ENCODE measurements at regions not wholly inside any gene's neighbourhood (a gene's known extent, or its start where the extent isn't known, plus 50 kb on each side); places are given as distances from the start of the nearest gene placed in this dataset.
A peak's percentile ranks its signal among the peaks of the same experiment; 100 is the strongest.

DNA sequence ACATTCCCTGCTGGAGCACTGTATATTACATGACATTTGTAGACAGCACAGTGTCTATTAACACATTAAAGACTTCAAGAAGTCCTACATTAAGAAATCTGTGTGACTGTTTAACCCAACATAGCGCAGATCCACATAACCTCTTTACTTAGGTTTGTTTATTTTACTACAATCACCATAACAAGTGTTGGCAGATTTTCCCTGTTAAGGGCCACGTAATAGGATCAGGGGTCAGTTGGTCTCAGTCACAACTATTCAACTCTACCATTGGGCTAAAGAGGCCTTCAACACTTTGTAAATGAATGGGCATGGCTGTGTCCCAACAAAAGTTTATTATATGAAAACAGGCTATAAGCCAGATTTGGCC, 51.3 kb upstream of the ADORA2B start:
- Histone ChIP-seq H2AFZ (ENCODE audit: low read length) (no peak overlapping the region), H3K27me3 (ENCODE audit: insufficient read depth, low read length) (no peaks in the 10 kb centered on the region), H3K4me3 (ENCODE audit: insufficient read depth, low read length) (no peak overlapping the region), H3K4me2 (ENCODE audit: insufficient read depth, low read length) (no peak overlapping the region), H3K79me2 (ENCODE audit: insufficient read depth, low read length) (no peaks in the 10 kb centered on the region), H4K20me1 (ENCODE audit: insufficient read depth, low read length) (no peaks in the 10 kb centered on the region), H3K27ac (ENCODE audit: low read depth, low read length) (peak overlapping the region; percentile 65), H3K36me3 (ENCODE audit: insufficient read depth, low read length) (no peaks in the 10 kb centered on the region), H3K4me1 (ENCODE audit: insufficient read depth, low read length) (peaks cover 14% of the 10 kb centered on the region), H3K9me3 (ENCODE audit: low read depth, low read length) (no peaks in the 10 kb centered on the region)
- TF ChIP-seq CTCF (IDR thresholded peaks at IDR 0.05; ENCODE audit: extremely low read depth, low read depth, low read length) = no peak
- no peak for DNase-seq (ENCODE audit: insufficient read length, low spot score, missing footprints)

DNA sequence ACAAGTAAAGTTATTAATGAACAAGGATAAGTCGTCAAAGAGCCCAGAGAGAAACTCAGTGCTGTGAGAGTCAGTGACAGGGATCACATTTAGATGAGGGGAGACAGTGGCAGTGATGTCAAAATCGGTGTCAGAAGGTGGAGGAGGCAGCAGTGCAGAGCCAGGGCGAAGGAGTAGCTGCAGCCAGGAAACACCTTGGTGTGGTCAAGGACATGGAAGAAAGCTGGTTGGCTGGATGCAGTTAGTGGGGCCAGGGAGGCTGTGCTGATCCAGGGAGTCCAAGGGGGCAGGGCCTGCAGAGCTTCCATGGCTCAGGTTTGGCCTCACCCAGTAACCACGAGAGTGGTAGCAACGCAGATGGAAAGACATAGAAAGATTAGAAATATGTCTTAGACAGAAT, 50.7 kb upstream of the ADORA2B start:
- H3K79me2 ChIP-seq (ENCODE audit: insufficient read depth, low read length) = no peaks in the 10 kb centered on the region
- H3K4me2 ChIP-seq (ENCODE audit: insufficient read depth, low read length) = no peak overlapping the region
- DNase-seq (ENCODE audit: insufficient read length, low spot score, missing footprints) = no peak
- no peaks in the 10 kb centered on the region for H3K9me3 ChIP-seq (ENCODE audit: low read depth, low read length)
- H3K4me1 ChIP-seq (ENCODE audit: insufficient read depth, low read length) = peaks cover 14% of the 10 kb centered on the region
- H3K27ac ChIP-seq (ENCODE audit: low read depth, low read length) = no peak overlapping the region
- no peaks in the 10 kb centered on the region for H4K20me1 ChIP-seq (ENCODE audit: insufficient read depth, low read length)
- H3K4me3 ChIP-seq (ENCODE audit: insufficient read depth, low read length) = no peak overlapping the region
- no peaks in the 10 kb centered on the region for H3K27me3 ChIP-seq (ENCODE audit: insufficient read depth, low read length)
- no peak overlapping the region for H2AFZ ChIP-seq (ENCODE audit: low read length)
- TF ChIP-seq CTCF (IDR thresholded peaks at IDR 0.05; ENCODE audit: extremely low read depth, low read depth, low read length) = no peak
- H3K36me3 ChIP-seq (ENCODE audit: insufficient read depth, low read length) = no peaks in the 10 kb centered on the region

GRCh38 chr17:15894913-15895658, 49.8 kb upstream of the ADORA2B start:
- no peaks in the 10 kb centered on the region for H3K27me3 ChIP-seq (ENCODE audit: insufficient read depth, low read length)
- no peaks in the 10 kb centered on the region for H3K79me2 ChIP-seq (ENCODE audit: insufficient read depth, low read length)
- H3K4me3 ChIP-seq (ENCODE audit: insufficient read depth, low read length) = no peak overlapping the region
- H4K20me1 ChIP-seq (ENCODE audit: insufficient read depth, low read length) = no peaks in the 10 kb centered on the region
- H3K36me3 ChIP-seq (ENCODE audit: insufficient read depth, low read length) = no peaks in the 10 kb centered on the region
- no peaks in the 10 kb centered on the region for H3K9me3 ChIP-seq (ENCODE audit: low read depth, low read length)
- DNase-seq (ENCODE audit: insufficient read length, low spot score, missing footprints) = no peak
- H2AFZ ChIP-seq (ENCODE audit: low read length) = no peak overlapping the region
- no peak for TF ChIP-seq CTCF (IDR thresholded peaks at IDR 0.05; ENCODE audit: extremely low read depth, low read depth, low read length)
- no peak overlapping the region for H3K4me2 ChIP-seq (ENCODE audit: insufficient read depth, low read length)
- H3K27ac ChIP-seq (ENCODE audit: low read depth, low read length) = no peak overlapping the region
- peaks cover 14% of the 10 kb centered on the region for H3K4me1 ChIP-seq (ENCODE audit: insufficient read depth, low read length)

Data from osteoblast (primary cell).